Endothelial cell (in vitro differentiated cells): ENCODE measurements at regions not wholly inside any gene's neighbourhood (a gene's known extent, or its start where the extent isn't known, plus 50 kb on each side); places are given as distances from the start of the nearest gene placed in this dataset.
"Not testable (repeated sequence)": the region's sequence is repeated elsewhere in the genome, so short reads cannot be mapped to it uniquely, and the experiment has no call there.

Experiments
- DNase-seq: peaks from one replicate; pipeline ENCODE4 v3.0.0; 2021; ENCODE audit warnings: low spot score
- H3K27ac Mint-ChIP-seq: one replicate; pipeline ENCODE4 v1.8.0; 2021; ENCODE audit warnings: mixed read lengths, inconsistent platforms; ENCODE audit not compliant: unreplicated experiment
- H3K27me3 Mint-ChIP-seq: one replicate; pipeline ENCODE4 v1.8.0; 2021; ENCODE audit warnings: mild to moderate bottlenecking, moderate library complexity, mixed read lengths, inconsistent platforms; ENCODE audit not compliant: unreplicated experiment
- H3K36me3 Mint-ChIP-seq: one replicate; pipeline ENCODE4 v1.8.0; 2021; ENCODE audit warnings: mild to moderate bottlenecking, low read depth, mixed read lengths, inconsistent platforms; ENCODE audit not compliant: unreplicated experiment
- H3K4me1 Mint-ChIP-seq: one replicate; pipeline ENCODE4 v1.8.0; 2021; ENCODE audit warnings: mild to moderate bottlenecking, mixed read lengths, inconsistent platforms; ENCODE audit not compliant: unreplicated experiment
- H3K4me3 Mint-ChIP-seq: one replicate; pipeline ENCODE4 v1.8.0; 2021; ENCODE audit warnings: mild to moderate bottlenecking, mixed read lengths, inconsistent platforms; ENCODE audit not compliant: unreplicated experiment
- H3K9me3 Mint-ChIP-seq: one replicate; pipeline ENCODE4 v1.8.0; 2021; ENCODE audit warnings: mixed read lengths, inconsistent platforms; ENCODE audit not compliant: unreplicated experiment

DNA sequence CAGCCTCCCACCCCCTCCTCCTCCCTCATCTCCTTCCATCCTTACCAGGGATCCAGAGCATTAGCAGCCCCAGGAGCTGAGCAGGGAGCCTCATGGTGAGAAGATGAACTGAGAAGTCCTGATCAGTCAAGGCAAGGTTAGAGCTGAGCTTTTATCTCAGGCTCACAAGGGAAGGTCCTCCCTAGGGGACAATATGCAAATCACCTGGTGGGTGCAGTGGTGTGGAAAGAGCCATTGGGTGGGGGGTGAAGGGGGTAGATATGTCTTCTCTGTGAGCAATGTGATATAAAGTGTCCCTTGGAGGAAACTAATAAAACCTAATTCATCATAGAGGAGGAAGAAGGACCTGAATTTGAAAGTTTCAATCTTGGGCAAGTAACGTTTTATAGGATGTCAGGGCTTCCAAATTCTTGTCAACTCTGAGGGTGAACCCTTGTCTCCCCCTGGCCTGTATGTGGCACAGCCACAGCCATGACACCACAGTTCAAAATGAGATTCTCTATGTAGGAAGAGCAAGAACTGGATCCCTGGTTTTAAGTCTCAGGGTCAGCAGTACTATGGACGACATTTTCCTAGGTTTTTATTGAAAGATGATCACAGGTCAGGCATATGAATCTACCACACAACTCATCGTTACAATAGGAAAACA is 543.5 kb downstream of the RPIA start:
- H3K4me1 Mint-ChIP-seq, H3K4me3 Mint-ChIP-seq, H3K27ac Mint-ChIP-seq, H3K36me3 Mint-ChIP-seq, H3K9me3 Mint-ChIP-seq, DNase-seq, H3K27me3 Mint-ChIP-seq: not testable (repeated sequence)

DNA sequence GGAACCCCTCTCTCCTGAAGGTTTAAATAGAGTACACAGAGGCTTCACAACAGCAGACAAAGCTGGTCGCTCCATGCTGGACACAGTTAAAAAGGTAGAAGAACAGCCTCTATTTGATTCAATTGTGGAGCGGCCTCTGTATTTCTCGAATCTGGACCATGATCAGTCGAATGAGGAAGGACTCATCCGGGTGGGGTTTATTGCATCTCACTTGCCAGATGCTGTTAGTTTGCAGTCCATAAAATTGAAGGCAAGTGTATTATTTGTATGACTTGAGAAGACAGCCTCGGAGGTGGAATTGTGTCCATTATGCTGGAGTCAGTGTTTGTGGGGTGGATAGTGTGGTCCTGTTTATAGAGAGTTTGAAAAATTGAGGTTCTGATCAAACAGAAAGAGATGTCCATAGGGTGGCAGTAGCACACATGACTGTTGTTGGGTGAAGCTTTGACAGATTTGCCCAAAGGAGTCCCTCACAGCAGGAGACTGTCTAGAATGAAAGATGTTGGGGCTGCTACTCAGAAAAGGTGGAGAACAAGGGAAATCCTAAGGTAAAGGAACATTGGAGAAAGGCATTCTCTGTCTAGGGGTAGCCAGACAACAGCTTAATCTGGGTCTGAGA is 545.5 kb downstream of the RPIA start:
- not testable (repeated sequence) for H3K4me1 Mint-ChIP-seq, H3K4me3 Mint-ChIP-seq, H3K27me3 Mint-ChIP-seq, H3K27ac Mint-ChIP-seq, H3K9me3 Mint-ChIP-seq, H3K36me3 Mint-ChIP-seq, DNase-seq

DNA sequence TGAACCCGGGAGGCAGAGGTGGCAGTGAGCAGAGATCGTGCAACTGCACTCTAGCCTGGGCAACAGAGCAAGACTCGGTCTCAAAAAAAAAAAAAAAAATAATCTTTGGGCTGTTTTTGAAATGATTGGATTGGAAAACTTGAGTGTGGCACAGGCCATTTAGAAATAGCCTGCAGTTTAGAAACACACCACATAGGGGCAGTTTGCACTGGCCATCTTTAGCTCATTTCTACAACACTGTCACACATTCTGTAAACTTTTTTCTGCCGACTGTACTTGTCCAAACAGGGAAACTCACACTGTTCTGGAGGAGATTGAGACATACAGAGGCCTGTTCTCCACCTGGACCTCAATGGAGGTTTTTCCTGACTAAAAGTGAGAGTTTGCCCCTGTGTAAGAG is 546.3 kb downstream of the RPIA start:
- not testable (repeated sequence) for H3K36me3 Mint-ChIP-seq, DNase-seq, H3K9me3 Mint-ChIP-seq, H3K27me3 Mint-ChIP-seq, H3K4me3 Mint-ChIP-seq, H3K27ac Mint-ChIP-seq, H3K4me1 Mint-ChIP-seq

DNA sequence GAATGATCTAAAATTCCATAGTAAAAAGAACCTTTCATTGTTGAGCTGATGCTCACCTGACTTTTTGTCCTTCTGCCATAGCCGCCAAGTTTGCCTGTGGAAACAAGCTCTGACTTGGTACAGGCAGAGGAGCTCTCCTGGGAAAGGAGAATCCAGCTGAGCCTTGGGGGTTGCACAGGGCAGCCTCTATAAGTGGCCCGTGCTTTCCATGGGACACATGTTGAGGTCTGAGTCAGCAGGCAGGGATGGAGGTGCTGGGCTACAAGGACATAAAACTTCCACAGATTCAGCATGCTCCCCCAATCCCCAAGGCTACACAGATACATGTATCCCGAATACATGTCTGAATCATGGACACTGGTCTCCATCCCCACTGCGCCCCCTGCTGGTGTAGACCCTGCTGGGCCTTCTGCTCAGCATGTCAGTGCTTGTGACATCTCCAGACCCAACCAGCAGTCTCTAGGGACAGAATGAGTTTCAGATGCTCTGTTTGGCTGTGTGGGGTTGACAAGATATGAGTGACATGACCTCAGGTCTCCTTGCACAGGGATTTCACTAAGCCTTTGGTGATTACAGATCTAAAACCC is 551.7 kb downstream of the RPIA start:
- DNase-seq, H3K27me3 Mint-ChIP-seq, H3K4me1 Mint-ChIP-seq, H3K9me3 Mint-ChIP-seq, H3K27ac Mint-ChIP-seq, H3K4me3 Mint-ChIP-seq, H3K36me3 Mint-ChIP-seq: not testable (repeated sequence)

DNA sequence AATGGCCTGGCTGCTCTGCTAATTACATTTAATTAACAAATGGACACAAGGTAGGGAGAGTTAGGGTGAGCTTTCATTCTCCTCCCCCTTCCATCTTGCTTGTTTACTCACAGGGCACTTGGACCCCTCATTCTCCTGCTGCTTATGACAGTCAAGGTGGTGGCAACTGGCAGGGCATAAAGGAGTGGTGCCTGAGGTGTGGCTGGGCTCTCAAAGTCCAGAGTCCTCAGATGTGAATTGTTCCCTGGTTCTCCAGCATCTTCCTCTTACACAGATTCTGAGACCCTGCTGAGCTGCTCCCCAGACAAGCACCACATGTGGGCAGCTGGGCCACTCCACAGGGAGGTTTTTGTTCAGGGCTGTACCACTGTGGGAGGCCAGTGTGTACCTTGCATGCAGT is 552.9 kb downstream of the RPIA start:
- not testable (repeated sequence) for DNase-seq, H3K36me3 Mint-ChIP-seq, H3K4me1 Mint-ChIP-seq, H3K9me3 Mint-ChIP-seq, H3K4me3 Mint-ChIP-seq, H3K27ac Mint-ChIP-seq, H3K27me3 Mint-ChIP-seq

DNA sequence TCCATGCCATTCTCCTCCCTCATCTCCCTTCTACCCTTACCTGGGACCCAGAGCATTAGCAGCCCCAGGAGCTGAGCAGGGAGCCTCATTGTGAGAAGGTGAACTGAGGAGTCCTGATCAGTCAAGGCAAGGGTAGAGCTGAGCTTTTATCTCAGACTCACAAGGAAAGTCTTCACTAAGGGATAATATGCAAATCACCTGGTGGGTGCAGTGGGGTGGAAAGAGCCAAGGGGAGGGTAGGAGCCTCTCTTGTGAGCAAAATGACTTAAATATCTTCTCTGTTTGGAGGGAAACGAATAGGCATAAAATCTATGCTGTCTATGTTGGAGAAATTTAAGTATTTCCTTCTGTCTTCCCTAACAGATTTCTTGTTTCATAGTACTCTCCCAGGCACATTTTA is 554.0 kb downstream of the RPIA start:
- H3K27me3 Mint-ChIP-seq, H3K9me3 Mint-ChIP-seq, H3K4me1 Mint-ChIP-seq, H3K36me3 Mint-ChIP-seq, H3K4me3 Mint-ChIP-seq, DNase-seq: not testable (repeated sequence)
- peak overlapping the region; percentile 84 for H3K27ac Mint-ChIP-seq

DNA sequence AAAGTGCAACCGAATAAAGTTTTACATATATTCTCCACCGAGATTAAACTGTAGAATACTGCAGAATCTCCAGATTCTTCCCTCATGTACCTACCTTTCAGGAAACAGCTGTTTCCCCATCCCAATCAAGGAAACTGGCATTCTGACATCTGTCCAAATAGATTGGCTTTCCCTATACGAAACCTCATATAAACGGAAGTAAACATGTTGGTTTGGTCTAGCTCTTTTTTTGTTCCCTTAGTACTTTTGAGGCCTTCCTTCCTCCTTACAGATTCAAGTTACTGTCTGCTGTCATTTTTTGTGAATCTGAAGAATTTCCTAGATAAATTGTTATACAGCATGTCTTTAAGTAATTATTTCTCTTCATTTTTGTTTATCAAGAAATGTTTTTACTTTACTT is 554.6 kb downstream of the RPIA start:
- not testable (repeated sequence) for H3K27me3 Mint-ChIP-seq, H3K36me3 Mint-ChIP-seq, H3K4me3 Mint-ChIP-seq, H3K9me3 Mint-ChIP-seq, H3K4me1 Mint-ChIP-seq, DNase-seq
- peak overlapping the region; percentile 80 for H3K27ac Mint-ChIP-seq

DNA sequence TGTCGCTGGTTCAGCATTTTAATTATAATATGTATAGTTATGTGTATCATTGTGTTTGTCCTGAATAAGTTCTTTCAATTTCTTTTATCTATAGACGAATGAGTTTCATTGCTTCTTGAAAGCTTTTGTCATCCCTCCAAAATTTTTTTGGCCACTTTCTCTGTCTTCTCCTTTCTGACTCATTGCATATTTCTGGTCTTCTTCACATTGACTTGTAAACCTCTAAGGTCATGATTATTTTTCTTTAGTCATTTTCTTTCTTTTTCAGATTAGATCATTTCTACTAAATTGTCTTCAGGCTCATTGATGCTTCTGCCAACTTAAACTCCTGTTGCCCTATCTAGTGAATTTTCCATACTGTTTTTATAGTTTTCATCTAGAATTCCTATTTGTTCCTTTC is 555.1 kb downstream of the RPIA start:
- H3K27me3 Mint-ChIP-seq, H3K9me3 Mint-ChIP-seq, H3K36me3 Mint-ChIP-seq, H3K4me3 Mint-ChIP-seq, H3K4me1 Mint-ChIP-seq, DNase-seq: not testable (repeated sequence)
- H3K27ac Mint-ChIP-seq, result peak overlapping the region; percentile 80

DNA sequence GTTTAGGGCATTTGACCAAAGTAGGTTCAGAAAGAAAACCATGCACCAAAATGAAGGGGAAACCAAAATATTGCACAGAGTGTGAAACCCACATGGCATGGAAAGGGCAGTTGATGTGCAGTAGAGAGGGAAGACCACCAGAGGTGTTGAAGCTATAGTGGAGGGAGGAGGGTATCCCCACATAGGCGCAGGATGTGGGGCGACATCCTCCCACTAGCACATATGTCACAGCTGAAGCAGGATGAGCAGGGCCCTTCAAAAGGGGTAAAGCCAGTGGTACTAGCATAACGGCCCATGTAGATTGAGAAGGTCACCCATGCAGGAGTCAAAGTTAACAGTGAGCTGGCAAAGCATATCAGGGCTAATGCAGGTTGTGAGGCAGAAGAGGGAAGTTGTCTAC is 563.5 kb downstream of the RPIA start:
- not testable (repeated sequence) for H3K27ac Mint-ChIP-seq, H3K36me3 Mint-ChIP-seq, H3K27me3 Mint-ChIP-seq, H3K4me1 Mint-ChIP-seq, H3K4me3 Mint-ChIP-seq, H3K9me3 Mint-ChIP-seq, DNase-seq

DNA sequence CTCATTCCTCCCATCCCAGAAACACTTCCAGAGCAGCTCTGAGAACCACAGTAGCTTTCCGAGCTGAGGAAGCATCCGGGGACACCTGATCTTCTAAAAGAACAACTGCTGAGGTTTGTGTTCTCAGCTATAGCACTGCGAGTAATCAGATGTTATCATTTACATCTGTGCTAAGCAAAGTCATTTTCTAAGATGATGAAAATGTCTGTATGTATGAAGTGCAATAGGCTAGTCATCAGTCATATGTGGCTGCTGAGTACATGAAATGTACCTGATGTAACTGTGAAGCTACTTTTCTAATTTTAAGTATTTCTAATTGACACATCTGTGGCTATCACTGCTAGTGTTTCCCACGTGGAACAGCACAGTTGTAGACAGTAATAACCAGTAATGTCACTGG is 582.0 kb downstream of the RPIA start:
- H3K4me1 Mint-ChIP-seq, DNase-seq, H3K27me3 Mint-ChIP-seq: not testable (repeated sequence)

DNA sequence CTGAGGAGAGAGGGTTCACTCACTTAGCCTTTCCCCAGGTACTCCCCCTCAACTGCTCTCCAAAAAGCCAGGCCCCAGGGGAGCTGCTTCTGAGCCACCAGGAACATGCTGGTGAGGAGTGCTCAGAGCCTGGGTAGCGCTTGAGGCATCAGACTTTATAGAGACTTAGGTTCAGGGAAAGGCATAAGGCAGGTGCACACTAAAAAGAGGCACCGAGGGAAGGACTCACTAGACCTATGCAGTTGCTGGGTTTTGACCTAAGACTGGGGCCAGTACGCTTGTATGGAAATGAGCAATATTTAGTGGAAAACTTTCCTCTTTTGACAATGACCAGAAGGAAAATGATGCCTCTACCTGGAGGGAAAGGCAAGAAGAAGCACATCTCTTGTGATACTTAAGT is 589.1 kb downstream of the RPIA start:
- not testable (repeated sequence) for DNase-seq, H3K4me1 Mint-ChIP-seq, H3K27me3 Mint-ChIP-seq, H3K4me3 Mint-ChIP-seq, H3K27ac Mint-ChIP-seq, H3K9me3 Mint-ChIP-seq, H3K36me3 Mint-ChIP-seq

More for the DNA sequence above, 582.0 kb downstream of the RPIA start:
- H3K36me3 Mint-ChIP-seq, H3K9me3 Mint-ChIP-seq, H3K4me3 Mint-ChIP-seq, H3K27ac Mint-ChIP-seq: not testable (repeated sequence)

DNA sequence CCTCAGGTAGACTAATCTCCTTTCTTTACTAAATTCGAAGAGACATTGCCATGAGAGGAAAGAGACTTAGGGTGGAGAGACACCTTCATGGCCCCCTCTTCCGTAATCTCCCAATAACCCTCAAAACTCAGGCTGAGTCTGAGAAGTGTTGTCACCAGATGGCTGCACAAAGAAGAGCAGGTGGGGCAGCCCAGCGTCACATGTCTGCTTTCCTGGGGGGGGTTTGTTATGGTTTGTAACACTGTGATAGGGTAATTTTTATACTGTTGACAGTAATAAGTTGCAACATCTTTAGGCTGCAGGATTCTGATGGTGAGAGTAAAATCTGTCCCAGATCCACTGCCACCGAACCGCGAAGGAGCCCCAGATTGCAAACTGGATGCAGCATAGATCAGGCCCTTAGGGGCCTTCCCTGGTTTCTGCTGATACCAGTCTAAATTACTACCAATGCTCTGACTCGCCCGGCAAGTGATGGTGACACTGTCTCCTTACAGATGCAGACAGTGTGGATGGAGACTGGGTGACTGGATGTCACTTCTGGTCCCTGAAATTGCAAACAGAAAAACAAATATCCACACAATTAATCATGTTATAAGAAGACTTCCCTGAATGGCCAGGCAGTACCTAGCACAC is 595.1 kb downstream of the RPIA start:
- not testable (repeated sequence) for H3K9me3 Mint-ChIP-seq, H3K36me3 Mint-ChIP-seq, DNase-seq, H3K4me3 Mint-ChIP-seq, H3K4me1 Mint-ChIP-seq, H3K27ac Mint-ChIP-seq, H3K27me3 Mint-ChIP-seq
